T47D (cell line): ENCODE measurements at regions not wholly inside any gene's neighbourhood (a gene's known extent, or its start where the extent isn't known, plus 50 kb on each side); places are given as distances from the start of the nearest gene placed in this dataset.

ENCODE experiments used
- DNase-seq, 2 experiments: peaks; one replicate each; pipeline versions ENCODE4 v3.0.0 to v3.0.0-alpha.2; 2011 to 2012; ENCODE audit warnings: low read depth in 1 of 2, low spot score in 1 of 2
- JUND ChIP-seq: IDR thresholded peaks from 2 replicates; pipeline ENCODE4 v1.6.1; 2012; ENCODE audit warnings: low read depth
- in situ Hi-C: cut with HindIII; loops from 2 replicates; pipeline ENCODE4 v1.10.0; 2016; ENCODE audit warnings: low sequenced_read_pairs, low pct_unique_long_range_greater_than_20kb

- TF ChIP-seq JUND = no peak
- in situ Hi-C loops = no loop called here
- no peak for DNase-seq
These were observed 786.2 kb downstream of the SQOR start for GRCh38 chr15:46420990-46421389.

GRCh38 chr15:46441294-46442062 is 806.6 kb downstream of the SQOR start:
- TF ChIP-seq JUND = no peak
- in situ Hi-C loops = no loop called here
- DNase-seq = no peak

- in situ Hi-C loops = no loop called here
- peak; percentile 70 for TF ChIP-seq JUND
- peak in 1 of 2 experiments; percentile 59 for DNase-seq
These were observed 807.4 kb downstream of the SQOR start for GRCh38 chr15:46442184-46442583.

- TF ChIP-seq JUND = no peak
- DNase-seq = no peak
- in situ Hi-C loops = no loop called here
These were observed 808.2 kb downstream of the SQOR start for GRCh38 chr15:46442901-46443590.

GRCh38 chr15:46450112-46450809 is 815.4 kb downstream of the SQOR start:
- DNase-seq = no peak
- in situ Hi-C loops = no loop called here
- no peak for TF ChIP-seq JUND

- no peak for DNase-seq
- TF ChIP-seq JUND = no peak
- in situ Hi-C loops = no loop called here
These were observed 816.0 kb downstream of the SQOR start for GRCh38 chr15:46450810-46451182.

GRCh38 chr15:46452297-46452820 is 817.5 kb downstream of the SQOR start:
- TF ChIP-seq JUND = no peak
- DNase-seq = no peak
- in situ Hi-C loops = no loop called here

- in situ Hi-C loops = no loop called here
- DNase-seq = no peak
- no peak for TF ChIP-seq JUND
These were observed 821.6 kb downstream of the SQOR start for GRCh38 chr15:46456456-46456855.

- no peak for TF ChIP-seq JUND
- in situ Hi-C loops = no loop called here
- DNase-seq = no peak
These were observed 825.7 kb downstream of the SQOR start for GRCh38 chr15:46460431-46461094.

- TF ChIP-seq JUND = no peak
- no peak for DNase-seq
- in situ Hi-C loops = no loop called here
These were observed 826.6 kb downstream of the SQOR start for GRCh38 chr15:46461416-46461815.

GRCh38 chr15:46467041-46467440 is 832.2 kb downstream of the SQOR start:
- in situ Hi-C loops = no loop called here
- DNase-seq = no peak
- TF ChIP-seq JUND = no peak

- in situ Hi-C loops = no loop called here
- no peak for DNase-seq
- no peak for TF ChIP-seq JUND
These were observed 836.3 kb downstream of the SQOR start for GRCh38 chr15:46471096-46471495.

GRCh38 chr15:46489276-46489675 is 854.4 kb downstream of the SQOR start:
- in situ Hi-C loops = no loop called here
- DNase-seq = no peak
- TF ChIP-seq JUND = no peak
